ENCODE measurements at regions not wholly inside any gene's neighbourhood (a gene's known extent, or its start where the extent isn't known, plus 50 kb on each side); places are given as distances from the start of the nearest gene placed in this dataset.

DNA sequence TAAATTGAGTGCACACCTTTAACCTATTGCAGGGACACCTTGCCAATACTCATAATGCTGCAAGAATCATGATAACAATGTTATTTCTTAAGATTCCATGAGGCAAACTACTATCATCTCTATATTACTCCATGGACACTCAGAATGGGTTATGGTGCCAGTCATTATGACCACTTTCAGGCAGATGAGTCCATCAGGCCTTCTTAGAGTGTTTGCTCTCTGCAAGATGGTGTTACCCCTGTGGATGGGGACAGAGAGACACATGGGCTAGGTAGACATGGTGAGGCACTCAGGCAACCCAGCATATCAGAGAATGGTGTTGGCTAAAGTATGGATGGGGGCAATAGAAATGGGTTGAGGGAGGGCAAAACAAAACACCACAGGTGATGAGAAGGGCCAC, 59.7 kb downstream of the XCL2 start:
- DNase-seq (ENCODE audit: low read depth, low spot score) (no peak), FAIRE-seq (no peak), ATAC-seq (no peak)
- Histone ChIP-seq H4K20me1 (ENCODE audit: control insufficient read depth, insufficient read depth) (no peaks in the 10 kb centered on the region), H2AFZ (ENCODE audit: control insufficient read depth, low read depth, low read length) (no peak overlapping the region), H3K4me2 (ENCODE audit: control insufficient read depth, insufficient read depth) (no peak overlapping the region), H3K9ac (ENCODE audit: control insufficient read depth, insufficient read depth, low read length) (no peak overlapping the region), H3K79me2 (ENCODE audit: control insufficient read depth, insufficient read depth, low read length) (no peaks in the 10 kb centered on the region), H3K4me1 (ENCODE audit: control insufficient read depth, insufficient read depth, low read length) (no peaks in the 10 kb centered on the region), H3K9me3 (replicated peaks; ENCODE audit: control insufficient read depth, insufficient read depth, low read length) (no peaks in the 10 kb centered on the region), H3K4me3 (no peak overlapping the region), H3K27ac (ENCODE audit: control insufficient read depth, insufficient read depth) (no peak overlapping the region), H3K27me3 (replicated peaks in 1 of 2; ENCODE audit: control insufficient read depth in 2 of 2, insufficient read depth in 2 of 2, low read length in 1 of 2) (no peaks in the 10 kb centered on the region), H3K36me3 (ENCODE audit: control insufficient read depth in 2 of 2, insufficient read depth in 2 of 2, low read length in 1 of 2) (no peaks in the 10 kb centered on the region)
- BruUV-seq (replicated peaks), result no TSS peak
- SMC1A ChIA-PET (ENCODE audit: uncharacterized antibody, unreplicated experiment), result interaction anchor here (1.0 to 11.0 kb wide), 5 partner anchors 10 to 142 kb away, joined by 3 to 87 read pairs (median 4); no protein-coding TSS in a partner anchor
- POLR2A ChIA-PET, result no interaction called here
- no peak for TF ChIP-seq WRNIP1 (IDR thresholded peaks at IDR 0.05; ENCODE audit: borderline replicate concordance, low read depth, low read length)
- no peak for TF ChIP-seq HCFC1 (IDR thresholded peaks at IDR 0.05; ENCODE audit: low read length)
- in situ Hi-C loops (cut with MboI), result no loop called here
- CTCF ChIA-PET, result interaction anchor here (1.3 to 1.4 kb wide), 2 partner anchors 13 to 16 kb away, joined by 3 read pairs; no protein-coding TSS in a partner anchor
- RAD21 ChIA-PET (ENCODE audit: unreplicated experiment), result interaction anchor here (1.1 to 3.8 kb wide), 3 partner anchors 10 to 44 kb away, joined by 3 to 10 read pairs (median 6); no protein-coding TSS in a partner anchor
- intact Hi-C loops (cut with micrococcal nuclease; ENCODE audit: unreplicated experiment), result no loop called here

DNA sequence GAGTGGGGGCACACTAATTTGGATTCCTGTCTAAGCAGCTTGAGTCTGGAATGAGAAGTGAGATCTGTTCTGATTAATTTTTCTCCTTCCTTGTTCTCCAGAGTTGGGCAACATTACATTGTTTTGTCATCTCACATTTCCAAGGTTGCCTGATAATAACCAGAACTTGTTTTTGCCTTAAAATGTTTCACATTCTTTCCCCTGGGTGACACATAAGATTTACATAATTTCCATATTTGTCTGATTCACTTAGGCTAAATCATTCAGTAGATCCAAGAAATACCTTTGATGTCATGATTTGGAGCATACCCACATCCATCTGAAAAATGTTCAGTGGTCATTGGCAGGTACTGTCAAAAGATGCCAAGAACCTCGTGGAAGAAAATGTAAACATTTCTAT, 60.3 kb downstream of the XCL2 start:
- TF ChIP-seq, protein P1, sequence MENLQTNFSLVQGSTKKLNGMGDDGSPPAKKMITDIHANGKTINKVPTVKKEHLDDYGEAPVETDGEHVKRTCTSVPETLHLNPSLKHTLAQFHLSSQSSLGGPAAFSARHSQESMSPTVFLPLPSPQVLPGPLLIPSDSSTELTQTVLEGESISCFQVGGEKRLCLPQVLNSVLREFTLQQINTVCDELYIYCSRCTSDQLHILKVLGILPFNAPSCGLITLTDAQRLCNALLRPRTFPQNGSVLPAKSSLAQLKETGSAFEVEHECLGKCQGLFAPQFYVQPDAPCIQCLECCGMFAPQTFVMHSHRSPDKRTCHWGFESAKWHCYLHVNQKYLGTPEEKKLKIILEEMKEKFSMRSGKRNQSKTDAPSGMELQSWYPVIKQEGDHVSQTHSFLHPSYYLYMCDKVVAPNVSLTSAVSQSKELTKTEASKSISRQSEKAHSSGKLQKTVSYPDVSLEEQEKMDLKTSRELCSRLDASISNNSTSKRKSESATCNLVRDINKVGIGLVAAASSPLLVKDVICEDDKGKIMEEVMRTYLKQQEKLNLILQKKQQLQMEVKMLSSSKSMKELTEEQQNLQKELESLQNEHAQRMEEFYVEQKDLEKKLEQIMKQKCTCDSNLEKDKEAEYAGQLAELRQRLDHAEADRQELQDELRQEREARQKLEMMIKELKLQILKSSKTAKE (IDR thresholded peaks at IDR 0.05; ENCODE audit: low read depth, poor library complexity, severe bottlenecking), result no peak
- TF ChIP-seq ZSCAN29 (IDR thresholded peaks at IDR 0.05) (no peak), PAX8 (IDR thresholded peaks at IDR 0.05) (no peak), CBFB (IDR thresholded peaks at IDR 0.05; ENCODE audit: low read depth) (no peak), SRF (IDR thresholded peaks at IDR 0.05; ENCODE audit: low read depth in 2 of 2, low read length in 2 of 2) (no peak), RUNX3 (IDR thresholded peaks at IDR 0.05; ENCODE audit: low read length) (no peak), TCF3 (IDR thresholded peaks at IDR 0.05; ENCODE audit: borderline replicate concordance, insufficient read depth, low read depth, low read length) (no peak), BRCA1 (IDR thresholded peaks at IDR 0.05; ENCODE audit: low read depth, low read length) (no peak), ZBED1 (IDR thresholded peaks at IDR 0.05; ENCODE audit: borderline replicate concordance) (no peak), CHD2 (IDR thresholded peaks at IDR 0.05; ENCODE audit: borderline replicate concordance, low read depth, low read length) (no peak)
- TF ChIP-seq, protein P2, sequence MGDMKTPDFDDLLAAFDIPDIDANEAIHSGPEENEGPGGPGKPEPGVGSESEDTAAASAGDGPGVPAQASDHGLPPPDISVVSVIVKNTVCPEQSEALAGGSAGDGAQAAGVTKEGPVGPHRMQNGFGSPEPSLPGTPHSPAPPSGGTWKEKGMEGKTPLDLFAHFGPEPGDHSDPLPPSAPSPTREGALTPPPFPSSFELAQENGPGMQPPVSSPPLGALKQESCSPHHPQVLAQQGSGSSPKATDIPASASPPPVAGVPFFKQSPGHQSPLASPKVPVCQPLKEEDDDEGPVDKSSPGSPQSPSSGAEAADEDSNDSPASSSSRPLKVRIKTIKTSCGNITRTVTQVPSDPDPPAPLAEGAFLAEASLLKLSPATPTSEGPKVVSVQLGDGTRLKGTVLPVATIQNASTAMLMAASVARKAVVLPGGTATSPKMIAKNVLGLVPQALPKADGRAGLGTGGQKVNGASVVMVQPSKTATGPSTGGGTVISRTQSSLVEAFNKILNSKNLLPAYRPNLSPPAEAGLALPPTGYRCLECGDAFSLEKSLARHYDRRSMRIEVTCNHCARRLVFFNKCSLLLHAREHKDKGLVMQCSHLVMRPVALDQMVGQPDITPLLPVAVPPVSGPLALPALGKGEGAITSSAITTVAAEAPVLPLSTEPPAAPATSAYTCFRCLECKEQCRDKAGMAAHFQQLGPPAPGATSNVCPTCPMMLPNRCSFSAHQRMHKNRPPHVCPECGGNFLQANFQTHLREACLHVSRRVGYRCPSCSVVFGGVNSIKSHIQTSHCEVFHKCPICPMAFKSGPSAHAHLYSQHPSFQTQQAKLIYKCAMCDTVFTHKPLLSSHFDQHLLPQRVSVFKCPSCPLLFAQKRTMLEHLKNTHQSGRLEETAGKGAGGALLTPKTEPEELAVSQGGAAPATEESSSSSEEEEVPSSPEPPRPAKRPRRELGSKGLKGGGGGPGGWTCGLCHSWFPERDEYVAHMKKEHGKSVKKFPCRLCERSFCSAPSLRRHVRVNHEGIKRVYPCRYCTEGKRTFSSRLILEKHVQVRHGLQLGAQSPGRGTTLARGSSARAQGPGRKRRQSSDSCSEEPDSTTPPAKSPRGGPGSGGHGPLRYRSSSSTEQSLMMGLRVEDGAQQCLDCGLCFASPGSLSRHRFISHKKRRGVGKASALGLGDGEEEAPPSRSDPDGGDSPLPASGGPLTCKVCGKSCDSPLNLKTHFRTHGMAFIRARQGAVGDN (IDR thresholded peaks at IDR 0.05), result no peak
- ATAC-seq (no peak), FAIRE-seq (no peak), DNase-seq (ENCODE audit: low read depth, low spot score) (no peak)
- no peaks in the 10 kb centered on the region for H3K27me3 ChIP-seq (replicated peaks in 1 of 2; ENCODE audit: control insufficient read depth in 2 of 2, insufficient read depth in 2 of 2, low read length in 1 of 2)
- CTCF ChIA-PET, result interaction anchor here (1.3 to 1.4 kb wide), 3 partner anchors 9 to 15 kb away, joined by 3 to 4 read pairs (median 3); no protein-coding TSS in a partner anchor
- H3K4me2 ChIP-seq (ENCODE audit: control insufficient read depth, insufficient read depth), result no peak overlapping the region
- no peak overlapping the region for H3K27ac ChIP-seq (ENCODE audit: control insufficient read depth, insufficient read depth)
- WGBS (ENCODE audit: insufficient coverage, insufficient replicate concordance, low lambda C conversion rate, missing lambda C conversion rate), result 33% methylated on average over 1 of the region's 1 CpG
- H2AFZ ChIP-seq (ENCODE audit: control insufficient read depth, low read depth, low read length), result no peak overlapping the region
- intact Hi-C loops (cut with micrococcal nuclease; ENCODE audit: unreplicated experiment) (no loop called here), in situ Hi-C loops (cut with MboI) (no loop called here)
- H3K9ac ChIP-seq (ENCODE audit: control insufficient read depth, insufficient read depth, low read length), result no peak overlapping the region
- POLR2A ChIA-PET, result interaction anchor here (0.7 to 1.3 kb wide), 3 partner anchors 9 to 26 kb away, joined by 3 to 4 read pairs (median 3); no protein-coding TSS in a partner anchor
- no peaks in the 10 kb centered on the region for H3K9me3 ChIP-seq (replicated peaks; ENCODE audit: control insufficient read depth, insufficient read depth, low read length)
- H3K4me1 ChIP-seq (ENCODE audit: control insufficient read depth, insufficient read depth, low read length), result no peaks in the 10 kb centered on the region
- H4K20me1 ChIP-seq (ENCODE audit: control insufficient read depth, insufficient read depth), result no peaks in the 10 kb centered on the region
- no peaks in the 10 kb centered on the region for H3K36me3 ChIP-seq (ENCODE audit: control insufficient read depth in 2 of 2, insufficient read depth in 2 of 2, low read length in 1 of 2)
- SMC1A ChIA-PET (ENCODE audit: uncharacterized antibody, unreplicated experiment), result interaction anchor here (1.1 to 11.0 kb wide), 9 partner anchors 15 to 141 kb away, joined by 3 to 87 read pairs (median 4); no protein-coding TSS in a partner anchor
- H3K4me3 ChIP-seq, result no peak overlapping the region
- no TSS peak for BruUV-seq (replicated peaks)
- no peaks in the 10 kb centered on the region for H3K79me2 ChIP-seq (ENCODE audit: control insufficient read depth, insufficient read depth, low read length)
- RAD21 ChIA-PET (ENCODE audit: unreplicated experiment), result interaction anchor here (2.0 to 3.8 kb wide), 2 partner anchors 17 to 44 kb away, joined by 6 to 10 read pairs; no protein-coding TSS in a partner anchor

All from GM12878 (cell line).